ENCODE measurements at regions not wholly inside any gene's neighbourhood (a gene's known extent, or its start where the extent isn't known, plus 50 kb on each side); places are given as distances from the start of the nearest gene placed in this dataset.
"Not testable (repeated sequence)": the region's sequence is repeated elsewhere in the genome, so short reads cannot be mapped to it uniquely, and the experiment has no call there.

GRCh38 chr15:96199111-96199510 is 131.4 kb upstream of the NR2F2 start:
- intact Hi-C loops (cut with DNase I), result no loop called here
- no peak for ATAC-seq
- DNase-seq (ENCODE audit: missing footprints), result no peak

DNA sequence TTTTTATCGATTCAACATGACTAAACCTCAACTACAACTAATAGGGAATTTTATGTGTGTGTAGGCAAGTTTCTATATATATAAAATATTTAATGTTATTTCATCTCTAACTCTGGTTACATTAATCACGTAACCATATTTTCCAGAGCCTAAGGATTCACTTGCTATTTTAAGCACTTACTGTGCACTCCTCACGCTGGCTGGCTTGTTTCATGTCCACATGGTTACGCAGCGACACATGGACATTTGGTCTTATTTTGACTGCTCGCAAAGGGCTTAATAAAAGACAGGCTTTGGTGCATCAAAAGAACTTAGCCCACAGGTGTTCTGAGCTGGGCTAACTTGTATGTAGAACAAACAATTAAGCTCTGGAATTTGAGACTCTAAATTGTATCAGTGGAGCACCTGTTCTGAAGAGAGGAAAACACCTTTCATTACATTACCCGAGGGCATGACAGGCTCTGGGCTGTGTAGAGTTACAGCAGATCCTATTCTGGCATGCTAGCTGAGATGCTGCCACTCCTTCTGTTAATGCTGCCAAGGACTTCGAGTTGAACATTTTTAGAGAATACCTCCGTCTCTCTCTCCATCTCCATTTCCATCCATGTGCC is 130.0 kb upstream of the NR2F2 start:
- ATAC-seq, result no peak
- intact Hi-C loops (cut with DNase I), result no loop called here
- no peak for DNase-seq (ENCODE audit: missing footprints)

GRCh38 chr15:96201696-96202095 is 128.8 kb upstream of the NR2F2 start:
- DNase-seq (ENCODE audit: missing footprints), result no peak
- intact Hi-C loops (cut with DNase I), result no loop called here
- no peak for ATAC-seq

- DNase-seq (ENCODE audit: missing footprints); ATAC-seq; intact Hi-C loops (cut with DNase I): not testable (repeated sequence)
Observed at GRCh38 chr15:96205588-96205987, 124.9 kb upstream of the NR2F2 start.

DNA sequence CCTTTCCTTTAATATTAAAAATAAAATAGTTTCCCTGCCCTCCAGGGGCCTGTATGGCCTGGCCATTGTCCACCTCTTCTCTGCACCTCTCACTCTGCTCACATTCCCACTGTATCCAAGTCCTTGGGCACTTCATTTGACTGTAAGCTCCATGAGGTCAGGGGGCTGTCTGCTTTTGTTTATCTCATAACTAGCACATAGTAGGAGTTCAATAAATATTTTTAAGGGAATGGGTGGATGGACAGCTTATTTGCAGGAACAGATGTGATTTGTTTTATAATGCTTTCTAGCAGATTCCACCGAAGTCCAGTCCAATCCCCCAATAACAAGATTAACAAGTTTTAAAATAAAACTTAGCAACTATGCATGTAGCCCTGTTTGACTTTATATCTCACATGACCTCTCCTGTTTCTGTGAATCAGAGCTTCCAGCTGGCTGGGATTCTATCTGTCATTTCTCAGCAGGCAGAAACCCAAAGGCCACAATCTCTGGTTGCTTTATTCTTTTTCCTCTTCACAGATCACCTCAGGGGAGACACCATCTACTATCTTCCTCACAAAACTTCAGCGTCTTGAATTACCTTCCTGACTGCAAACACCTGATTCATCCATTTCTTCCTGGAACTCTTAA is 123.0 kb upstream of the NR2F2 start:
- intact Hi-C loops (cut with DNase I), result no loop called here
- no peak for DNase-seq (ENCODE audit: missing footprints)
- ATAC-seq, result no peak

DNA sequence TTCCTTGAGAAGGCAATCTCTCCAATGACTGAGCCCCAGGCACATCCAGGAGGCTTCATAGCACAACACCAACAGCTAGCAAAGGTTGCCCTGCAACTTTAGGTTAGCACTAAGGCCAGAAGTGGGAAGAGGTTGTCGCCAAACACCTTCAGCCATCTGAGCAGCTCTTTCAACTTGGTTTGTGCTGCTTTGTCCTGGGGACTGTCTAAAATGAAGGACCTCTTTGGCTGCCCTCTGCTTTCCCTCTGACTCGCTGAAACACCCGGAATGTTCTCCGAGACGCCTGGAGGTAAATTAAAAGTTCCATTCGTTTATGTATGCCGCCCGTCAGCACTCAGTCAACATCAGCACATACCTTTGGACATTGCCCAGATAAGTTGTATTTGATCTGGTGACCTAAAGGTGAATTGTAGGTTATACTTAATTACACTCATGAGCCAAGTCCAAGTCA is 121.2 kb upstream of the NR2F2 start:
- intact Hi-C loops (cut with DNase I), result no loop called here
- no peak for ATAC-seq
- no peak for DNase-seq (ENCODE audit: missing footprints)

GRCh38 chr15:96213045-96213444 is 117.5 kb upstream of the NR2F2 start:
- intact Hi-C loops (cut with DNase I), result no loop called here

DNA sequence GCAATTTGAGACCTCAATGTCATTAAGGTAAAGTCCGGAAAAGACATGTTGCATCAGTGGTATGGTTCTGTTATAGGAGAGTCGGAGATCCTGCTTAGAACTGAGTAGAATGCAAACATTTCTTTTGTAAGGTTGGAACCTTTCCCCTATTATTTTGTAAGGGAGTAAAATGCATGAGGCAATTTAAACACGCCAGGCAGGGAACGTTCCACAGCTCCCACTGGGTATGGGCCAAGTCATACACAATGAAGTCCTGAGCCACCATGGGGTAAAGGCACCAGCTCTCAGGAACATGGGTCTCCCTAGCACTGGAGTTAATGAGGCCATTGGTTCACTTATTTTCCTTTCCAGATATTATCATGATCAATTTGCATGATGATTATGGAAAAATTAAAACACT is 116.6 kb upstream of the NR2F2 start:
- DNase-seq (ENCODE audit: missing footprints), result no peak
- ATAC-seq, result no peak
- intact Hi-C loops (cut with DNase I), result no loop called here

More at GRCh38 chr15:96213045-96213444, 117.5 kb upstream of the NR2F2 start:
- no peak for ATAC-seq
- no peak for DNase-seq (ENCODE audit: missing footprints)

- ATAC-seq; intact Hi-C loops (cut with DNase I); DNase-seq (ENCODE audit: missing footprints): not testable (repeated sequence)
Observed at GRCh38 chr15:96216481-96216880, 114.0 kb upstream of the NR2F2 start.

- ATAC-seq (no peak), DNase-seq (ENCODE audit: missing footprints) (no peak)
- intact Hi-C loops (cut with DNase I), result no loop called here
Observed at GRCh38 chr15:96217983-96218382, 112.5 kb upstream of the NR2F2 start.

- no peak for DNase-seq (ENCODE audit: missing footprints)
- ATAC-seq, result no peak
- intact Hi-C loops (cut with DNase I), result no loop called here
Observed at GRCh38 chr15:96218623-96219455, 111.7 kb upstream of the NR2F2 start.

GRCh38 chr15:96219681-96220080 is 110.8 kb upstream of the NR2F2 start:
- ATAC-seq (no peak), DNase-seq (ENCODE audit: missing footprints) (no peak)
- intact Hi-C loops (cut with DNase I), result no loop called here

- intact Hi-C loops (cut with DNase I), result no loop called here
- ATAC-seq (no peak), DNase-seq (ENCODE audit: missing footprints) (no peak)
Observed at GRCh38 chr15:96220657-96221056, 109.8 kb upstream of the NR2F2 start.

GRCh38 chr15:96222981-96223380 is 107.5 kb upstream of the NR2F2 start:
- DNase-seq (ENCODE audit: missing footprints), result no peak
- intact Hi-C loops (cut with DNase I), result no loop called here
- ATAC-seq, result no peak

GRCh38 chr15:96223939-96224338 is 106.6 kb upstream of the NR2F2 start:
- ATAC-seq (no peak), DNase-seq (ENCODE audit: missing footprints) (no peak)
- intact Hi-C loops (cut with DNase I), result no loop called here

GRCh38 chr15:96225642-96226259 is 104.7 kb upstream of the NR2F2 start:
- intact Hi-C loops (cut with DNase I), result no loop called here
- ATAC-seq (no peak), DNase-seq (ENCODE audit: missing footprints) (no peak)

DNA sequence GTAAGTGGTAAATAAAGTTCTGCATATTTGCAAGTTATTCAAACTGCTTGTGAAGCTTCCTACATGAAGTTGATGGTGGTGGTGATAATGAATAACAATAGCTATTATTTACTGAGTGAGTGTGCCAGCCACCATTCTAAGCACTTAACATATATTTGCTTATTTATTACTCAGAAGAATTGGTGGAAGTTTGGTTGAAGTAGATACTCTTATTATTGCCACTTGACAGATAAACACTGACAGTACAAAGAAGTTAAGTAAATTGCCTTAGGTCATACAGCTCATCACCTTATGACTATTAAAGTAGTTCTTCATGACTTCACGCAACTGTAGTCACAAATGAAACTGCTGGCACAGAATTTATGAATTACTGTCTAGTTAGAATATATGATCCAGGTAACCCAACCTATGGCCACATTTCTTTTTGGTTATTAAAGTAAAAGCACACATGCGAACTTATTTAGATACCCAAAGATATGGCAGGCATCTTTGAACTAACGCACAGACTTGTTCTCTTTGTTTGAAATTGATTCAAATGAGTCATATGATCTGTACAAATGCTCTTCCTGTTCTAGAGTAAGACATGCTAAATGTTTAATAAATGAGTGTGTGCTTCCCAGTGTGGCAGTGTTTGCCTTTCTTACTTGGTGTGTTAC is 99.8 kb upstream of the NR2F2 start:
- ATAC-seq (no peak), DNase-seq (ENCODE audit: missing footprints) (no peak)
- intact Hi-C loops (cut with DNase I), result no loop called here

DNA sequence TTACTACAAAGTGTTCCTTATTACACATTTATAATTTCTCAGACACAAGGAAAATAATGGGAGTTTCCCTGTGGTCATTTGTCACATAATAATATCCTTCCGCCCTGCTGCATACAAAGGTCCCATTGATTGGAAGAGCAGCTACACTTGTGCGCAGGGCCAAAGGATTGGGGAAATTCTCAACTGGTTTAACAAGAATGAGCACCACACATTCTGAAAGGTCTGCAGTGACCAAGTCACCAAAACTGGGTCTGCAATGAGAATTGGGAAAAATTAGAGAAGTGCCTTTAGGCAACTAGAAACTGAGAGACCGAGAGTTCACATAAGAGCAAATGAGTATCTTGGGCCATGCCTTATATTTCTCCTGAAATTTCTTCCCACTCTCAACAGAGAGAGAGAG is 98.2 kb upstream of the NR2F2 start:
- intact Hi-C loops (cut with DNase I), result no loop called here
- DNase-seq (ENCODE audit: missing footprints) (no peak), ATAC-seq (no peak)
